GM12865 (cell line): ENCODE measurements at regions not wholly inside any gene's neighbourhood (a gene's known extent, or its start where the extent isn't known, plus 50 kb on each side); places are given as distances from the start of the nearest gene placed in this dataset.

Source experiments
- DNase-seq: peaks from one replicate; pipeline ENCODE4 v3.0.0; 2010; ENCODE audit warnings: low read depth
- H3K4me3 ChIP-seq: 2 replicates; pipeline ENCODE4 v1.5.1; 2011; ENCODE audit warnings: mild to moderate bottlenecking, low read depth, low read length, control low read depth
- TF ChIP-seq, protein P1 (sequence below): IDR thresholded peaks from 2 replicates; pipeline ENCODE4 v1.5.1; 2011; ENCODE audit warnings: low read length, control low read depth, low read depth, inconsistent platforms; ENCODE audit not compliant: insufficient read depth; ENCODE audit errors: missing control alignments

DNA sequence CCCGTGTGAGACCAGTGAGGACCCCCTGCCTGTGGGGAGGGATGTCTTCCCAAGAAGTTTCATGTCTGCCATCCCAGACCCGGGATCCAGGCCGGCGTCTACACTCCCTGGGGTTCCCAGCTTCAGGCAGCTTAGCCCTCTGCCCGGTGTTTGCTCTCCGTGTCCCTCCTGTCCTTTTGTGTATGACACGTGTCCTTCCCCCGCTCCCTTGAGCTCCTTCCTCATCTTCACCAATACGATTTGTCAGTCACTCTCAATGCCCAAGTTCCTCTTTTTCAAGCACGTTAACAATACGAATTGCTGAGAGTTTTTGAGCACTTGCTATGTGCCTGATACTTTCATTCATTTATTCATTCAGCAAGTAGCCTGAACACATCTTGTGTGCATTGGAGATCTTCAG lies 115.6 kb upstream of the PTPN1 start:
- DNase-seq, result peak; percentile 20
- no peak overlapping the region for H3K4me3 ChIP-seq
- TF ChIP-seq, protein P1, sequence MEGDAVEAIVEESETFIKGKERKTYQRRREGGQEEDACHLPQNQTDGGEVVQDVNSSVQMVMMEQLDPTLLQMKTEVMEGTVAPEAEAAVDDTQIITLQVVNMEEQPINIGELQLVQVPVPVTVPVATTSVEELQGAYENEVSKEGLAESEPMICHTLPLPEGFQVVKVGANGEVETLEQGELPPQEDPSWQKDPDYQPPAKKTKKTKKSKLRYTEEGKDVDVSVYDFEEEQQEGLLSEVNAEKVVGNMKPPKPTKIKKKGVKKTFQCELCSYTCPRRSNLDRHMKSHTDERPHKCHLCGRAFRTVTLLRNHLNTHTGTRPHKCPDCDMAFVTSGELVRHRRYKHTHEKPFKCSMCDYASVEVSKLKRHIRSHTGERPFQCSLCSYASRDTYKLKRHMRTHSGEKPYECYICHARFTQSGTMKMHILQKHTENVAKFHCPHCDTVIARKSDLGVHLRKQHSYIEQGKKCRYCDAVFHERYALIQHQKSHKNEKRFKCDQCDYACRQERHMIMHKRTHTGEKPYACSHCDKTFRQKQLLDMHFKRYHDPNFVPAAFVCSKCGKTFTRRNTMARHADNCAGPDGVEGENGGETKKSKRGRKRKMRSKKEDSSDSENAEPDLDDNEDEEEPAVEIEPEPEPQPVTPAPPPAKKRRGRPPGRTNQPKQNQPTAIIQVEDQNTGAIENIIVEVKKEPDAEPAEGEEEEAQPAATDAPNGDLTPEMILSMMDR, result no peak

DNA sequence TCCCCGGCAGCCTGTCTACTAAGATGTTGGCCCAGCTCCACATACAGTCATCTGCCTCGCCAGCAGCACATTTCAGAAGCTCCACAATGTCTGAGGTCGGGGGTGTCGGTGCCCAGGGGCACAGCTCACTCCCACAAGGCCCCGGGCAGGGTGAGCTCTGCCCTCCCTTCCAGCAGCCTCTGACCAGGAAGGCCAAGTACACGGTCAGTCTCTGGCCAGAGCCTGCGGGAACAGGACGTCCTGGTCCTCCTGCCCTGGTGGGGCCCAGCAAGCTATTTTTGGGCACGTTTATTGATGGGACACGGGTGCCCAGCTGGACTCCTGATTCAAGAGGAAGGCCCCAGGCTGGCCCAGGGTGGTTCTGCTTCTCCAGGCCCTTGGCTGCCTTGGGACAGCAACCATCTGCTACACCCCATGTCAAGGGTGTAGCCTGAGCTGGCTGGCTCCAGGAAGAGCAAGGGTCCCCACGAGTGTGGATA lies 114.9 kb upstream of the PTPN1 start:
- no peak for DNase-seq
- TF ChIP-seq, protein P1, result no peak
- H3K4me3 ChIP-seq, result no peak overlapping the region

DNA sequence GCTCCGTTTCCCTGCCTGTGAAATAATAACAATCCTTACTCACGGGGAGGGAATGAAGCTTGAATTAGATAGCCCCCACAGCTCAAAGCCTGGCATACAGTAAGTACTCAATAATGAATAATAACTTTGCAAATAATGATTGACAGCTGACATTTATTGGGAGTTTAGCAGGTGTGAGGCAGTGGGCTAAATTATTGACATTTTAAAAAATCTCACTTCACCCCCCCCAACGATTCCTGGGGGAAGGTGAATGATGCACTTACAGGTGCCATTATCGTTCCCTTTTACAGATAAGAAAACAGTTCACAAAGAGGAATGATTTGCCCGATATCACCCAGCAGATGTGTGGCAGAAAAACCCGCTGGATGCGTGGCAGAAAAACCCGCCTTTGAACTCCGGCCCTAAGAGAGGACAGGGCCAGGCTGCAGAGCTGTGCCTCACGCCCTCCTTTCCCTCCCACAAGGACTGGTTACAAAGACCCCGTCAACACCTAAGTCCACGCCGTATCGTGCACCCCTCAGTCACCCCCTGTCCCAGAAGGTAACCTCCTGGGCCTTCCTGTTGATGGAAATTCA lies 114.2 kb upstream of the PTPN1 start:
- TF ChIP-seq, protein P1, result no peak
- DNase-seq, result no peak
- no peak overlapping the region for H3K4me3 ChIP-seq

DNA sequence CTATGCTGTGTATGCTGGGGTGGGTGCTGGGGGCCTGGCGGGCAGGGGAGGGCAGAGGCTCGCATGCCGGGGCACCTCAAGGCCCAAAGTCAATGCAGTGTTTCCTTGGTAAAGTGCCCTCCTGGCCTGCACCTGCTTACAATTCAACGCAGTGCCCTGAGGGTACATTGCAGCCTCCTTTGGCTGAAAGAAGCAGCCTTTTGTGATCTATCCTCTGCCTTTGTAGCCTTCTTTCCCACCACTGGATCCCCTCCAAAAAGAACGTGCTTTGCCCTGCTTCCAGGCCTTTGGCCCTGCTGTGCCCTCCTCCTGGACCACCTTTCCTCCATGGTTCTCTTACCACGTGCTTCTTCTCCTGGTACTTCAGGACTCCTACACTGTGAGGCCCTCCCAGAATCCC lies 113.6 kb upstream of the PTPN1 start:
- DNase-seq, result no peak
- no peak overlapping the region for H3K4me3 ChIP-seq
- TF ChIP-seq, protein P1, result no peak

DNA sequence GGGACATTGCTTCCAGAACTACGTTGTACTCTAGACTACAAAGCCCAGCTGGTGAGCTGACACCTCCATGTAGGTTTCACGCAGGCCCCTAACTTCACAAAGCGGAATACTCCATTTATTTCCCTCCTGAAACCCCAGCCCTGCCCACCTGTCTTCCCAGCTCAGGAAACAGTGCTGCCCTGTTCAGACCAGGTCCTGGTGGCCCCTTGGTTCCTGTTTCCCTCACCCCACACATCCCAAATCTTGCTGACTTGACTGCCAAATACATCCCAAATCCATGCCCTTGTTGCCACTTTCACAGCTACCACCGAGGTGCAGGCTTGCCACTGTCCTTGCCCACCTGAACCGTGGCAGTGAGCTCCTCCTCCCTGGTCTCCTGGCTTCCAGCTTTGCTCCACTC lies 113.1 kb upstream of the PTPN1 start:
- DNase-seq, result no peak
- TF ChIP-seq, protein P1, result no peak
- H3K4me3 ChIP-seq, result no peak overlapping the region

DNA sequence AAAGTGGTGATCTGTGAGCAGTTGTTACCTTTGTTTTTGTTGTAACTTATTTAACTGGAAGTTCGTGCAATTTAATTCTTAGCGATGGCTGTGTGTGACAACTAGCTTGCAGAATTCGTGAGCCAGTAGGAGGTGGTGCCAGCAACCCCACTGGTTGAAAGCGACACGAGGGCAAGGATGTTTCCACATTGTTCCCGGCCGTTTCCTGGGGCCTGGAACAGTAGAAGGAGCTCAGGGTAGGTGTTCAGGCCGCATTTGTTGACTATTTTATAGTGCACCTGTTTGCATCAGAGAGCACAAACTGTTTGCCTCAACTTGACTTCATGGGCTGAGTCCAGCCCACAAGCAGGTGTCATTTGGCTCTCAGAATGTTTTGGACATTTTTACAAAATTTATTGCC lies 112.1 kb upstream of the PTPN1 start:
- TF ChIP-seq, protein P1, result no peak
- DNase-seq, result no peak
- H3K4me3 ChIP-seq, result no peak overlapping the region

DNA sequence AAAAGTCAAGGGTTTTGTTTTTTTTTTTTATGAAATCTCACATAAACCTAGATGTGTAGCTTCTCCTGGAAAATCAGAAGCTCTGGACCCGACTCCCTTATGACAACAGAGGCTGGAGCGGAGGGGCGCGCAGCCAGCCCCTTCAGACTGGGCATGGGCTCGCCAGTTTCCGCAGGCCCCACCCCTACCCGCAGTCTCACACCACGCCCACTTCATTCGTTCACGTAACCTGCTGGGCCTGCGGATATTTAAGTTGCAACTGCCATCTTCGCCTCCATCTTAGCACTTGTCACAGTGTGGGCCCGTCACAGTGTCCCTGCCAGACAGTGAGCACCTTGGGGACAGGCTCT lies 111.7 kb upstream of the PTPN1 start:
- TF ChIP-seq, protein P1, result no peak
- no peak overlapping the region for H3K4me3 ChIP-seq

More for the DNA sequence above, 111.7 kb upstream of the PTPN1 start:
- DNase-seq, result no peak
